C1 segment of cervical spinal cord (tissue), 14 donors: ENCODE measurements at regions not wholly inside any gene's neighbourhood (a gene's known extent, or its start where the extent isn't known, plus 50 kb on each side); places are given as distances from the start of the nearest gene placed in this dataset.
"Not testable (repeated sequence)": the region's sequence is repeated elsewhere in the genome, so short reads cannot be mapped to it uniquely, and the experiment has no call there.

Experiments used
- DNase-seq, 14 donors: peaks; one replicate each; lab custom pipeline; 2025; lab: John Stamatoyannopoulos, UW

DNA sequence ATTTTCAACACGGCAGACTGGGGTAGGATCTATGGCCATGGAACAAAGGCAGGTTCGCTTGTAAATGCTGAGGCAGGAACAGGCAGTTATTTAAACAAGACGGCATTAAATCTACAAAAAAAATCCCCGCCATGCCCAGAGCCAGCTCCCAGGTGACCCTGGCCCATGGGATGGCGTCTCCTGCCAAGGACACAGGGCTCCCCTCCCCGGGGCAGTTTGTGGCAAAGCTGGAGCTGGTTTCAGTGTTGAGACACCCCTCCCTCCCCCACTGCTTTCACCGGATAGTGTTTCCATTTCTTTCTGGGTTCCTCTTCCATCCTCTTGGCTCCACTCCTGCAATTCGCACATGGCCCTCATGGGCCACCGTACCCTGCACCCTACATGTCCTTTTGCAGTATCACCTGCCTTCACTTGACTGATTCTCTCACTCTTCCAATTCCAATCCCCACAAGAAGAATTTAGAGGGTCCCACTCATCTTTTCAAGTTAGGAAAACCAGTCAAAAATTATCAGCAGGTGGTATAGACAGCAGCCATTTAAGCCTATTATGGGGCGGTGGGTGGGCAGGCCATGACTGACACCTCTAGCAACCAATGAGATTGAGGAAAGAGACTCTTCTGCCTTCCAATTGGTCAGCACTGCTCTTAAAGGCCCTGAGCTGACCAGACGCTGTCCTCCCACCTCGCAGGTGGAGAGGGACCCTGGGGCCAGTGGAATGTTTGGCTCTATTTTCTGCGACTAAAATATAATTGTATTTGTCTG, 52.0 kb downstream of the OLIG1 start:
- DNase-seq = peak in 4 of 14 donors; percentile 20 to 74 (median 36)

DNA sequence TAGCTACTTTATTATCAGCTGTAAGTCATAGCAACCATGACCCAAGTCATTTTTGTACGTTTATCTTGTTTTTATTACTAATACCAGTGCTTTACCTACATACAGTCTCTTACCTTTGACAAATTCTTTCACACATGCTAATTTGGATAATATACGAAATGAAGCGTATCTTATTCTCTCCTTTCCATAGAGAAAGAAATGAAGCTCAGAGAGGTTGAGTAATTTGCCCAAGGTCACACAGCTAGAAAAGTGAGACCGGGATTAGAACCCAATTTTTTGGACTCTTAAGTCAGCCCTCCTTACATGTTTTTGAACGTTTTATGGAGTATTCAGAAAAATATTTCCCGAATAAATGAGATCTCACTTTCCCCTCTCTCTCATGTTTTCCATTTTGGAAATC, 52.6 kb downstream of the OLIG1 start:
- no peak for DNase-seq

DNA sequence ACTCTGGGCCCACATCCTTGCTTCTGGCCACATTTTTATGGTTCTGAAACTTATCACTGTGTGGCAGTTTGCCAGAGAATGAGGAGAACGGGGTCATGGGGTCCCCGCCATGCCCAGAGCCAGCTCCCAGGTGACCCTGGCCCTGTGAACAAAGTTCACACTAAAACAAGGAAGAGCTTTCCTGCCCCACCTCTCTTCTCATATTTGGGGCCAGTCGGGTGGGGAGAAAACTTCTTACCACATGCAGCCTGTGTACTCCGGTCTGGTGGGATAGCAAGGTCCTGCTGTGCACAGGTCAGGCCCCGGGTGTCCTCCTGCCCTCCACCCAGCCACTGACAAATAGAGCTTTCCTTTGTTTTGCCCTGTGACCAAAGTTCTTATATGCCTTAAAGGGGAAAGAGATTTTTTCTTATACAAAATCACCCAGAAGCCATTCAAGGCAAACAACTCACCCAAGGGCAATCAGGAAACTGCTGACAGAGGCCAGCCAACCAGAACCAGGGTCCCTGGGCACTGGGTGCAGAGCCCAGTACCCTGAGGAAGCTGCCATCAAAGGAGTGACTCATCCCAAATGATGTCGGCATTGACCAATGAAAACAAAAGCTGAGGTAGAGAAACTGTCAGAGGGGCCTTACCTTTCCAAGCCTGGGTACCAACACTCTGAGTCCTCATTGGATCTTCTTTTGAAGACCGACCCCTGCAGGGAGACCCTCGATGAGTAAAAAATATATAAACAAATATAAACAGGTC, 53.6 kb downstream of the OLIG1 start:
- no peak for DNase-seq

DNA sequence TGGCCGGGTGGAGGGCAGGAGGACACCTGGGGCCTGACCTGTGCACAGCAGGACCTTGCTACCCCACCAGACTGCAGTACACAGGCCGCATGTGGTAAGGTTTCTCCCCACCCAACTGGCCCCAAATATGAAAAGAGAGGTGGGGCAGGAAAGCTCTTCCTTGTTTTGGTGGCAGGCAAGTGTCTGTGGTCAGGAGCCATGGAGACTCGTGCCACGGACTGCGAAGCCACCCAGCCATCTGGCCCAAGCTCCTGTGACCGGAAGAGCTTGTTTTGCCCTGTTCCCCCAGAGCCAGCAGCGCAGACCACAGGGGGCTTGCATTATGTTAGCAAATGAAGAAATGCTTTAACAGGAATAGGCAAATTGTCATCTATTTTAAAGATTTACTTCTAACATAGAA, 54.9 kb downstream of the OLIG1 start:
- no peak for DNase-seq

DNA sequence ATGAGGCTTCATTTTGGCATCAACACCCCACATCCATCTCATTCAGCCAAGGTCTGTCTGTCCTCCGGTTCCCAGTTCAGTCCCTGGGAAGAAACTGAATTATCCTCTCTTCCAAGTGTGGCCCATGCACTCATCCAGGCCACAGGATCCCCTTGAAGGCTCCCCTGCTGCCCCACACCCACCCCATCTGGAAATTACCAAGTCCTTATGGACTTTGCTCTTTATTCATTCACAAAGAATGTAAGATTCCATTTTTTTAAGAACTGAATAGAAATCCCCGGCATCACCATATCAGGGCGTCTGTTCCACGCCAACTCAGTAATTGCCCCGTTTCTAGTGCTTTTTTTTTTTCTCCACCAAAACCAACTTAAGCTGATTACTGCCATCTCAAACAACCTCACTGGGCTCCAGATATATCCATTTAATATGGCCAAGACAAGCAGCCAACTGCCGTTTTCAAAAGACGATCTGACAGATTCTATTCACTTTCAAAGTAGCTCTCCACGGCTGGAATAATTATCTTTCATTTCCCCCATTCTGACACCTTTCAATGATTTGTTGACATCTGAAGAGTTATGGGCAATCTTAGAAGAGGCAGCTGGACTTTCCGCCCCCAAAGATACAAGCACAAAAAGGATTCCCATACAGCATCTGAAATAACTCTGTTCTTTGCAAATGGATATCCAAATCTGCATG, 55.9 kb downstream of the OLIG1 start:
- no peak for DNase-seq

DNA sequence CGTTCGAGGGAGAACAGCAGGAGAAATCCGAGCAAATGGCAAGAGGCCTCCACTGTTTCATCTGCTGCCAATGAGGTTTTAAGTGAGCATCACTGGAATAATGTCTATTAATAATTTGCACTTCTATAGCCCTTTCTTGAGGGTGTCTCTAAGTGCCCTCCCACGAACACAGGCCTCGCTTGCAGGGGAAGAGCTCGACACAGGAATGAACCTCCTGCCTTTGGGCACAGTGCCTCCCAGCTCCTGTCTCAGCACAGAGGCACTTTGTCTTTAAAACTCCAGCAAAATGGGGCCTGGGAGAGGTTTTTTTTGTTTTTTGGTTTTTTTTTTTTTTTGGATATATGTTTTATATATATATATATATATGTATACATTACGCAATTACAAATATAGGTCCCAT, 56.6 kb downstream of the OLIG1 start:
- DNase-seq = peak in 2 of 14 donors; percentile 17 to 26

DNA sequence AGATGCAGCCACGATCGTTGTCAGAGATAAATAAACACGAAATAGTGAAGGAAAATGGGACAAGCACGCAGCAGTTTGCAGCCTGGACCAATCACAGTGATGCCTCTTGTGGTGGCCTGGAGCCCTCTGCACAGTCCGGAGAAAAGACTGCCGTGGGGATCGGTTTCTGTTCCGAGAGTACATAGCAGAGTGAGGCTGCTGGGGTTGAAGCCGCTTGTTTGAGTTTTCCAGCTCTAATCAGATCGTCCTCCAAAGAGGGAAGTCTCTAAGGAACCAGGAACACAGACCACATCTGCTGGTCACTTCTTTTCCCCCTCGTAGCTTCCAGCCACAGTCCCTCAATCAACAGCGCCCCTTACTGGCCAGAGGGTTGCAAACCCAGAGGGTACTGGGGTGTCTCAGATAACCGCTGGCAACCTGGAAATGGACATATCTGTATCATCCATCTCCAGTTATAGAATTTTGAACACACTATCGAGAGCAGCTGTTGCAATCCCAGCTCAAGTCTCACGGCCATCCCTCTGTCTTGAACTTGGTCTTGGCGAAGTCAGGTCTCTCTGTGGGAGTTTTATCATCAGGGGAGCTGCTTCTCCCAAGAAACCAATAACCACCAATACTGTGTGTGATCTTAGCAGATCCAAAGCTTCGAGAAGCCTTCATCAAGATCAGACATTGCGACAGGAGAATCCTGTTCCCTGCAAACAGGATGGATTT, 57.4 kb downstream of the OLIG1 start:
- DNase-seq = peak in 11 of 14 donors; percentile 46 to 84 (median 80)

DNA sequence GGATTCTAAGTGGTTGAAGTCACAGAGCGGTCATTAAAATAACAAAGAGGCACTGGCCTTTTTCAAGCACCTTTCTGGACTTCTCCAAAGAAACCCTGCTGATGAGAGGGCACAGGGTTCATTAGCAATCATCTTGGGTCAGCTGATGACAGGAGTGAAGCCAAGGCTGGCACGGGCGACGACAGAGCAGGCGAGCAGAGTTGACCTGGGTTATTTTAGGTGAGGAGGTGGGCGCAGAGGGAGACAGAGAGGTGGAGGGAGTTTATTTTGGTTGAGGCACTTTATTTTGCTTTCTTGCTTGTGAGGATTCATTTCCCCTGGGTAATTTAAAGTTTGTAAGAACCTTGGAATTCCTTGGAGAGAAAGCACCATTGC, 57.9 kb downstream of the OLIG1 start:
- no peak for DNase-seq

DNA sequence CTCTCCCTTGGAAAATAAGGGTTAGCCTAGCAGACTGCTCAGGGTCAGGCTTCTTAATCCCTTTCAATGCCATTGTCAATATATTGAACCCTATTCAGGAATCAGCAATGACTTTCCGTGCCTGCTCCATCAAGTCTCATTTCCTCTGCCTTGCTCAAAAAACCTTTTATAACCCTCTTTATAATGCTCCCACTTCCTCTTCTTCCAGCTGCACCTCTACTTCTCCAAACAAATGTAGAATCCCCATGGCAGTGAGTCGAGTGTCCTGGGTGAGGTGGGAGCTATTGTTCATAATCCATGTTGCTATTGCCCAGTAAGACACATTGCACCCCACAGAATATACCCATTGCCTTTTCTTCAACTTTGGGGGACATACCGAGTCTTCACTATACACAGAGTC, 58.6 kb downstream of the OLIG1 start:
- DNase-seq = no peak

DNA sequence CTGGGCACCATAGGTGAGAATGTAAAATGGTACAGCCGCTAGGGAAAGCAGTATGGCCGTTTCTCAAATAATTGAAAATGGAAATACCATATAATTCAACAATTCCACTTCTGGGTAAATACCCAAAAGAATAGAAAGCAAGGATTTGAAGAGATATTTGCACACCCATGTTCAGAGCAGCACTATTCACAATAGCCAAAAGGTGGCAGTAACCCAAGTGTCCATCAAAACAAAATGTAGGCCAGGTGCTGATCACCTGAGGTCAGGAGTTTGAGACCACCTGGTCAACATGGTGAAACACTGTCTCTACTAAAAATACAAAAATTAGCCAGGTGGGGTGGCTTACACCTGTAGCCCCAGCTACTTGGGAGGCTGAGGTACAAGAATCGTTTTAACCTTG, 62.1 kb downstream of the OLIG1 start:
- DNase-seq = no peak

DNA sequence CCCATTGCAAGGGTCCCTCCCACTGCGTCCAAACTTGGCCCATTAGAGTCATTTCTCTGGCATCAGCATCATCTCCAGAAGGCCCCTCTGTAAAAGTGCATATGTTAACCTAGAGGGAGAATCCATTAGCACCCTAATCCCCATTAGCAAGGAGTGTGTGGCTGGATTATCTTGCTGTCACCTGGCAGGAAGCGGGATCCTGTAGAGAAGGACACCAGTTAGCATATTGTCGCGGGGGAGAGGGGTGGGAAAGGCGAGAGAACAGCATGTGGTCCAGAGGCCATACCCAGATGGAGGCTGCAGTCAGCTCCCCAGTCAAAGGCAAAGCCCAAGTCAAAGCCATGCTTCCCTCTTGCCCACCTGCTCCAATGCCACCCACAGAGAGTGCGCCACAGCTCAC, 64.0 kb downstream of the OLIG1 start:
- DNase-seq = peak in 1 of 14 donors; percentile 60

DNA sequence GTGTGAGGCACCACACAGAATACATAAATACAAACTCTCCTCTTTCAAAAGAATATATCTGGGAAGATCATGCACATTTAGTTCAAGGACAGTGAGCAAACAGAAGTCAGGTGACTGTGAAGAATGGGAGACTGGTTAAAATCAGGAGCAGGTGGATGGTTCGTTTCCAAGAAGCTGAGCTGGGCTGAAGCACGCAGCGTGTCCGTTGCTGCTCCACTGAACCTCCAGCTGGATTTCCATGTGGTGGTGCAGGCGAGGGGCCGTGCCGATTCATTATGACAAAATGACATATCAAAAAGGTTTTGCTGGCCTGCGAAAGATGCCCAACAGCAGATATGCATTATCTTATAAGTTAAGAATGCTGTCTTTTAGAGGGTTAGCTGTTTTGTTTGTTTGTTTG, 66.0 kb downstream of the OLIG1 start:
- DNase-seq = peak in 1 of 14 donors; percentile 80

DNA sequence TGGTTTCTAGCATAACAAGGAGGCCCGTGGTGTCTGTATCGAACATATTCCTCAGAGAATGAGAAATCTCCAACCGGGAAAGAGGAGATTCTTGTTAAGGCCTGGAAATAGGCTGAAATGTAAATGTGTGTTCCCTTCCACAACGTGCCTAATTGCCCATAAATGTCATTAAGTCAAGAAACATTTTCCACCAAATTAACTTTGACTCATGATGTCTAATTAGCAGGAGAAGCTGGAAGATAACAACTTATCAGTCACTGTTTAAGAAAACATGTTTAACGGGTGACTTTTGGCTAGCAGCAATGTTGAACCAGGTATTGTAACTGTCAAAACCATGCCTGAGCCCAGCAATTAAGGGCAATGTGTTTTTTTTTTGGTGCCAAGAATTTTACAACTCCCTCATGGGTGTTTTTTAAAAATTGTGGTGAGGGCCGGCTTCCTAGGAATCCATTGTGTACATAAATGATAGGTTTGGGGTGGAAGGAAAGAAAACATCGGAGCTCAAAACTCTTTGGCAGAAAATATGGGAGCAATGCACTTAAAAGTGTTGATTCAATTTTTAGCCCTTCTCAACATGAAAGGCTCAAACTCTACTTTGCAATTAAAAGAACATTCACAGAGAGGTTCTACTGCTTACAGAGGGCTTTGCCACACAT, 67.0 kb downstream of the OLIG1 start:
- no peak for DNase-seq

DNA sequence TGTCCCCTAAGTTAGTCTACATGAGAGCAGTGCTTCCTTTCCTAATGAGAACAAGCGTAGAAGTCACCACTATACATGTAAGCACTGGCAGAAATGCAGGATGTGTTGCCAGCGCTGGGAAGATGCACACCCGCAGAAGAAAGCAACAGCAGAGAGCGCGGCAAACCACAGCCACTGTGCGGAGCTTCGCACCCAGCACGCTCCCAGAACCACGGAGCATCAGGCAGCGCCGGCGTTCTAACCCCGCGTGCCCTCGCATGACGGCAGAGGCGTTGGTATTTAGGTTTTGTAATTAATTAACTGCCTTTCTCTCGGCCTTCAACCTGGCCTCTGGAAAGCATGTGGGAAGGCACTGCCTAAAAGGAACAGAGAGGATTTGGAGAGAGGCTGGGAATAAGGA, 69.1 kb downstream of the OLIG1 start:
- no peak for DNase-seq

DNA sequence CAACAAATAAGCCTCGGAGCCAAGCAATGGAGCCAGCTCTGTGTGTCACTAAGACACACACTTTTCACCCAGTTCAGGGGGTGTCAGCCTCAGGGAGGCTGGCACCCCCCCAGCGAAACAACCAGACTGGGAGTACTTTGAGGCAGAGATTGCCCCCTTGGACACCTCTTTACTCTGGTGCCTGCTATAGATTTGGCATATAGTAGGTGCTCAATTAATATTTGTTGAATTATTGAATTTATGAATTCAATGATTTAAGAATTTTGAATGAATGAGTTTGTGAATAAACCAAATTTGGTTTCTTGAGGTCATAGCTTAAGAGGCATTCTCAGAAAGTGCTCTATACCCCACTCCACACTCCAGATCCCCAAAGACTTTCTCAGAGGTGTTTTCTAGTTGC, 70.3 kb downstream of the OLIG1 start:
- DNase-seq = no peak

DNA sequence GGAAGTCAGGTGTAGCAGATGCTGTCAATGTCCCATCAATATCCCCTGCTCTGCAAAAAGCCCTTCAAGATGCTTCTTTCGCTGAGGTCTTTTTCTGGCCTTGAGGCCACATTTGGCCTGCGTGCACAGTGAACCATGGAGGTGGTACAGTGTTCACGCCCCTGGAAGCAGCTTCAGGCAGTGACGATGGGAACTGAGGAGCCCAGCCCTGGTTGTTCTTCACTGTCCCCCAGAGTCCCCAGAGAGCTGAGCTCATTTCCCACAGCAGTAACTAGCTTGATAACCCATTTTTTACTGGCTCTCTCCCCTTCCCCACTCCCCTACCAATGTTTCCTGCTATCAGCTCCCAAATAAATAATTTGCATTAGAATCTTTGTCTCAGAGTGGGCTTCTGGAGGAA, 76.5 kb downstream of the OLIG1 start:
- DNase-seq = no peak

DNA sequence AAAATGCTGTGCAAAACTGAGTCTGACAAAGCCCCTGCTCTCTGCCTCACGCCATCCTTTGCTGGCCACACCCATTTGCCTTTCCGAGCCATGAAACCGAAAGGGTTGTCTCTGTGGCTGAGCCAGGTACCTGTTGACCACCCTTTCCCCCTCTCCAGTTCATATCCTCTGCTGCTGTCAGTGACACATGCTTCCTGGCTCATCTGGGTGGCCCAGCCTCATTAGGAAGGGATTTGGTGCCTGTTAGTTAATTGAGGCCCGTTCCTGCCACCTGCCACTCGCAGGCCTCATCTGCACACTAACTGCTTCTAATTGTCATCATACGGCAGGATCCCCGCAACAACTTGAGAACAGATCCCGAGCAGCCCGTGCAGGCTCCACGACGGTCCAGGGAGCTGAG, 79.2 kb downstream of the OLIG1 start:
- DNase-seq = no peak

DNA sequence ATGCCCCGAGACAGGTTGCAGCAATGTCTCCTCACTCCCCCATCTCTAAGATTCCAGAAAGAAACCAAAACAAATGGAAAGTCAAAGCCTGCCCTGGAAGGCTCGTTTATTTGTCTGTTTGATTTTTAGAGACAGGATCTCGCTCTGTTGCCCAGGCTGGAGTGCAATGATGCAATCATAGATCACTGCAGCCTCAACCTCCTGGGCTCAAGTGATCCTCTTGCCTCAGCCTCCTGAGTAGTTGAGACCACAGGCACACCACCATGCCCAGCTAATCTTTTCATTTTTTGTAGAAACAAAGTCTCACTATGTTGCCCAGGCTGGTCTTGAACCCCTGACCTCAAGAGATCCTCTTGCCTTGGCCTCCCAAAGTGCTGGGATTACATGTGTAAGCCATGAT, 78.8 kb upstream of the IFNAR2 start:
- not testable (repeated sequence) for DNase-seq

DNA sequence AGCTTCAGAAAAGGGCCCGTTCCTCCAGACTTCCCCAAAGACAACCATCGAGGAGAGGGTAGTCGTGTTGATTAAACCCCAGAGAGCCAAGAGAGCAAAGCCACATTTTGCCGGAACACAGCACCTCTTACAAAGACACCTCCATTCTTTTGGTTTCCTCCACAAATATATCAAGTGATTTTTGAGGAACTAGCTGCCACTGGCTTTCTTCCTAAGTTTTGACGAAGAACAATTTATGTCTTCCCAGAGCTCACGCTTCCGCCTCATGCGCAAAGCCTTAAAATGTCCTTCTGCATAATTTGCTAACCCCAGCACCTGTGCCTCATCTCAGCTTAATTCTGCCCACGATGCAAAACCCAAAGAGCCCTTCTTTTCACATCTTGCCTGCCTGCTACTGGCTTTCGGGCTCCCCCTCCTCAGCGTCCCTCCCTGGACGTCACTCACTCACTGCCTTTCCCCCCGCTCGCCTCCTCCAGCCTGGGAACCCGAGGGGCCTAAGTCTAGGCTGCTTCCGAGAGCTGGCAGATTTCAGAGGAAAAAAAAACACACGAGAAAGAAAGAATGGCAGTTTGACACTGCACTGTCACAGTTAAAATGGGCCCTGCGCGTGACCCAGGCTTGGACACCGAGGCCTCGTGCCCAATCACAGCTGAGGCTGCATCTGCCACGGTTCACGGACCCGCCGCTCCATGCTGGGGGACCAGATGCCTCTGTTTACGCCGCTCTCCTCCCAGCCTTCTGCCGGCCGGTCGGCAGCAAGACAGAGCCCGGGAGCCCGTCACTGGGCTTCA, 77.6 kb upstream of the IFNAR2 start:
- DNase-seq = peak in 3 of 14 donors; percentile 1 to 90 (median 47)

DNA sequence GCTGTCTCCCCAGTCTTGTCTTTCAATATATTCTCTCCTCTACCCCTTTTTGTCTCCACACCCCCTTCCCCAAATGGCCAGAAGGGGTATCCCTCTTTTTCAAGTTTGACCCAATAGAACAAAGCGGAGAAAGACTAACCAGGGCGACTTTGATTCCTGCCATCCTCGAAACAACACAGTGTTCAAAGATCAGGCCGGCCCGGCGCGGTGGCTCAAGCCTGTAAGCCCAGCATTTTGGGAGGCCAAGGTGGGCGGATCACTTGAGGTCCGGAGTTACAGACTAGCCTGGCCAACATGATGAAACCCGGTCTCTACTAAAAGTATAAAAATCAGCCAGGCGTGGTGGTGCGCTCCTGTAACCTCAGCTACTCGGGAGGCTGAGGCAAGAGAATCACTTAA, 77.0 kb upstream of the IFNAR2 start:
- no peak for DNase-seq

DNA sequence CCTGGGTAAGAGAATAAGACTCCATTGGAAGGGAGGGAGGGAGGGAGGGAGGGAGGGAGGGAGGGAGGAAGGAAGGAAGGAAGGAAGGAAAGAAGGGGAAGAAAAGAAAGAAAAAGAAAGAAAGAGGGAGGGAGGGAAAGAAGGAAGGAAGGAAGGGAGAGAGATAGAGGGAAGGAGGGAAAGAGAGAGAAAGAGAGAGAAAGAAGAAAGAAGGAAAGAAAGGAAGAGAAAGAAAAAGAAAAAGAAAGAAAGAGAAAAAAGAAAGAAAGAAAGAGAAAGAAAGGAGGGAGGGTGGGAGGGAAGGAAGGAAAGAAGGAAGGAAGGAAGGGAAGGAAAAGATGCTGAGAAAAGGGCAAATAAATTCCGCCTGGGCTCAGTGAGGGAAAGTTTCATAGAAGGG, 74.7 kb upstream of the IFNAR2 start:
- no peak for DNase-seq
